GM06990 (cell line): ENCODE measurements at regions not wholly inside any gene's neighbourhood (a gene's known extent, or its start where the extent isn't known, plus 50 kb on each side); places are given as distances from the start of the nearest gene placed in this dataset.

Experiments used
- DNase-seq: peaks from one replicate; pipeline ENCODE4 v3.0.0-alpha.2; 2011; ENCODE audit not compliant: insufficient read length; ENCODE audit errors: extremely low read depth
- H3K27me3 ChIP-seq: replicated peaks from 2 replicates; pipeline ENCODE4 v1.6.0; 2011; ENCODE audit warnings: low read length; ENCODE audit not compliant: control insufficient read depth, insufficient read depth
- H3K36me3 ChIP-seq: 2 replicates; pipeline ENCODE4 v1.5.1; 2011; ENCODE audit warnings: low read length; ENCODE audit not compliant: control insufficient read depth, insufficient read depth
- H3K4me3 ChIP-seq: replicated peaks from 2 replicates; pipeline ENCODE4 v1.5.1; 2011; ENCODE audit warnings: low read depth, mild to moderate bottlenecking, control low read depth, low read length
- CTCF ChIP-seq: IDR thresholded peaks from 2 replicates; pipeline ENCODE4 v1.5.1; 2011; ENCODE audit warnings: low read length, control low read depth, mild to moderate bottlenecking, inconsistent platforms; ENCODE audit not compliant: insufficient read depth, poor library complexity, severe bottlenecking

- DNase-seq = no peak
- Histone ChIP-seq H3K27me3 (no peaks in the 10 kb centered on the region), H3K36me3 (no peaks in the 10 kb centered on the region), H3K4me3 (no peak overlapping the region)
- no peak for TF ChIP-seq CTCF
Observed at GRCh38 chr2:2855297-2855696, 522.3 kb downstream of the EIPR1 start.

DNA sequence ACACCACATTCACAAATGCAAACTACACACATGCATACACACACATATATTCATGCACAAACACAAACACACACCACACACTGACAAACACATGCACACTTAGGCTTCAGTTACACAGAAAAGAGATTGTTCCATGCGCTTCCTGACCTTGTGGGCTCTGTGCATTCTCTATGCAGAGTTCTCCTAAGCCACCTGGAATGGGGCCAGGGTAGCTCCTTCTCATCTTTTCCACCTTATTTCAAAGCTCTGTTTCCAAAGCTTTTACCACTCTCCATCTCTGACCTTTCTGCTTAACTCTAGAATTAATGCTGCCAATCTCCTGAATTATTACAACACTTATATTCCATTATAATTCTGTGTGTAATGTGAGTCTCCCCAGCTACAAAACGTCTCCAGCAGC lies 522.3 kb upstream of the MYT1L start:
- Histone ChIP-seq H3K4me3 (no peak overlapping the region), H3K36me3 (no peaks in the 10 kb centered on the region), H3K27me3 (no peaks in the 10 kb centered on the region)
- no peak for DNase-seq
- no peak for TF ChIP-seq CTCF

DNA sequence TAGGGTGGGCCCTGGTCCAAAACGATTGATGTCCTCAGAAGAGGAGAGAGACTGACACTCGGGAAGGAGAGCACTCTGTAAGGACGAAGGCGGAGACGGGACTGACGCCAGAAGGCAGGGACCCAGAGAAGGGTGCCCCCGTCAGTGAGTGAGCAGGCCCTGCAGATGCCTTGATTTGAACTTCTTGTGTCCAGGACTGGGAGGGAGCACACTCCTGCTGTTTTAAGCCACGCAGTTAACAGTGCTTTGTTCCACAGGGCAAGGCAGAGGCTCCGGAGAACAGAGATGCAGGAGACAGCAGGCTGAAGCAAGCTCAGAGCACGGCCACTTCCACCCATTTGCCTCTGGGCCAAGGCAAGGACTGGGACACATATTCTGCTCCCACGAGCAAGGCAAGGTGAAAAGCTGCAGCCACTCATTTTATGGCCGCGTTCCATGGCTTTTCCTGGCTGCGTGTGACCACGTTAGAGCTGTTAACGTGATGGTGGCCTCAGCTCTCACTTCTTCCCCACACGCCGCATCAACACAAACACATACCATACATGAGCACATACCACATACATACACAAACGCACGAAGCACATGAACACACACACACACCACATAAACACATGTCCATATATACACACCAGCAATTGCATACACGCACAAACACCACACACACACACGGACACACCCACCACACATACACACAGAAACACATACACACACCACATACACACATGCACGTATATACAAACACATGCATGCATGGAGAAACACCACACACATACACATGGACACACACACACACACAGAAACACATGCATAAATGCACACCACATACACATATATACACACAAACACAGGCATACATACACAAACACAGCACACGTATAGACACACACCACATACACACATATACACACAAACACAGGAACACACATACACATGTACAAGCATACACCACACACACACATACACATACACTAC lies 521.0 kb upstream of the MYT1L start:
- Histone ChIP-seq H3K27me3 (no peaks in the 10 kb centered on the region), H3K4me3 (no peak overlapping the region), H3K36me3 (no peaks in the 10 kb centered on the region)
- TF ChIP-seq CTCF = no peak
- no peak for DNase-seq

GRCh38 chr2:2851316-2851715 lies 520.2 kb upstream of the MYT1L start:
- TF ChIP-seq CTCF = no peak
- Histone ChIP-seq H3K36me3 (no peaks in the 10 kb centered on the region), H3K27me3 (no peaks in the 10 kb centered on the region), H3K4me3 (no peak overlapping the region)
- no peak for DNase-seq

GRCh38 chr2:2850859-2851258 lies 519.8 kb upstream of the MYT1L start:
- no peak for DNase-seq
- Histone ChIP-seq H3K27me3 (no peaks in the 10 kb centered on the region), H3K36me3 (no peaks in the 10 kb centered on the region), H3K4me3 (no peak overlapping the region)
- no peak for TF ChIP-seq CTCF
